ENCODE measurements at regions not wholly inside any gene's neighbourhood (a gene's known extent, or its start where the extent isn't known, plus 50 kb on each side); places are given as distances from the start of the nearest gene placed in this dataset.

- H3K27me3 Mint-ChIP-seq: no peaks in the 10 kb centered on the region
- peaks cover 8% of the 10 kb centered on the region for H3K4me1 Mint-ChIP-seq (ENCODE audit: unreplicated experiment)
- no peak overlapping the region for H3K27ac Mint-ChIP-seq
- H3K9me3 Mint-ChIP-seq: no peaks in the 10 kb centered on the region
- no peaks in the 10 kb centered on the region for H3K36me3 Mint-ChIP-seq
- no peak overlapping the region for H3K4me3 Mint-ChIP-seq
- TF ChIP-seq CTCF (conservative IDR thresholded peaks at IDR 0.05): no peak
- no peak for DNase-seq (ENCODE audit: extremely low spot score, unreplicated experiment)
These were observed 301.2 kb upstream of the E2F7 start for GRCh38 chr12:77366616-77367015.

- peaks cover 10% of the 10 kb centered on the region for H3K4me1 Mint-ChIP-seq (ENCODE audit: unreplicated experiment)
- TF ChIP-seq CTCF (conservative IDR thresholded peaks at IDR 0.05): no peak
- H3K4me3 Mint-ChIP-seq: no peak overlapping the region
- H3K27ac Mint-ChIP-seq: no peak overlapping the region
- no peaks in the 10 kb centered on the region for H3K27me3 Mint-ChIP-seq
- H3K36me3 Mint-ChIP-seq: no peaks in the 10 kb centered on the region
- no peak for DNase-seq (ENCODE audit: extremely low spot score, unreplicated experiment)
- no peaks in the 10 kb centered on the region for H3K9me3 Mint-ChIP-seq
These were observed 299.0 kb upstream of the E2F7 start for GRCh38 chr12:77364400-77364799.

- Mint-ChIP-seq H3K36me3 (no peaks in the 10 kb centered on the region), H3K27me3 (no peaks in the 10 kb centered on the region), H3K9me3 (no peaks in the 10 kb centered on the region), H3K4me1 (ENCODE audit: unreplicated experiment) (peaks cover 10% of the 10 kb centered on the region), H3K27ac (no peak overlapping the region), H3K4me3 (no peak overlapping the region)
- TF ChIP-seq CTCF (conservative IDR thresholded peaks at IDR 0.05): no peak
- DNase-seq (ENCODE audit: extremely low spot score, unreplicated experiment): no peak
These were observed 297.3 kb upstream of the E2F7 start for GRCh38 chr12:77362509-77363210.

GRCh38 chr12:77357655-77358054 lies 292.3 kb upstream of the E2F7 start:
- Mint-ChIP-seq H3K36me3 (no peaks in the 10 kb centered on the region), H3K9me3 (no peaks in the 10 kb centered on the region), H3K4me3 (no peak overlapping the region), H3K4me1 (ENCODE audit: unreplicated experiment) (peaks cover 10% of the 10 kb centered on the region), H3K27me3 (no peaks in the 10 kb centered on the region), H3K27ac (no peak overlapping the region)
- no peak for DNase-seq (ENCODE audit: extremely low spot score, unreplicated experiment)
- TF ChIP-seq CTCF (conservative IDR thresholded peaks at IDR 0.05): no peak

GRCh38 chr12:77354766-77355362 lies 289.5 kb upstream of the E2F7 start:
- no peaks in the 10 kb centered on the region for H3K27me3 Mint-ChIP-seq
- no peak overlapping the region for H3K27ac Mint-ChIP-seq
- no peaks in the 10 kb centered on the region for H3K9me3 Mint-ChIP-seq
- no peak for TF ChIP-seq CTCF (conservative IDR thresholded peaks at IDR 0.05)
- peaks cover 3% of the 10 kb centered on the region for H3K4me1 Mint-ChIP-seq (ENCODE audit: unreplicated experiment)
- no peak overlapping the region for H3K4me3 Mint-ChIP-seq
- no peak for DNase-seq (ENCODE audit: extremely low spot score, unreplicated experiment)
- H3K36me3 Mint-ChIP-seq: no peaks in the 10 kb centered on the region
